Transverse colon (tissue), 4 donors: ENCODE measurements at regions not wholly inside any gene's neighbourhood (a gene's known extent, or its start where the extent isn't known, plus 50 kb on each side); places are given as distances from the start of the nearest gene placed in this dataset.

ENCODE experiments used
- EP300 ChIP-seq: sonication (generic); formaldehyde crosslinking; IDR thresholded peaks from one replicate; pipeline ENCODE4 v1.6.1; 2017; ENCODE audit warnings: antibody characterized with exemption, low read depth
- POLR2A ChIP-seq: fragments of 450-650 bp; IDR thresholded peaks from one replicate; pipeline ENCODE4 v1.6.1; 2016; ENCODE audit warnings: antibody characterized with exemption, mild to moderate bottlenecking, moderate library complexity
- POLR2AphosphoS5 ChIP-seq, 3 donors: sonication (generic); formaldehyde crosslinking; IDR thresholded peaks; one replicate each; pipeline ENCODE4 v1.6.1; 2016; ENCODE audit warnings: antibody characterized with exemption in 3 of 3
- TF ChIP-seq, protein P1 (sequence below), 5 experiments: fragments of 200-600 bp in 3 of 5; fragments of 450-650 bp in 2 of 5; sonication (generic) in 3 of 5; IDR thresholded peaks; 1 replicate in 2 of 5; 2 replicates in 3 of 5; pipeline ENCODE4 v1.5.1; 2016 to 2017; ENCODE audit warnings: antibody characterized with exemption in 5 of 5, inconsistent platforms in 3 of 5, mild to moderate bottlenecking in 2 of 5, moderate library complexity in 1 of 5

DNA sequence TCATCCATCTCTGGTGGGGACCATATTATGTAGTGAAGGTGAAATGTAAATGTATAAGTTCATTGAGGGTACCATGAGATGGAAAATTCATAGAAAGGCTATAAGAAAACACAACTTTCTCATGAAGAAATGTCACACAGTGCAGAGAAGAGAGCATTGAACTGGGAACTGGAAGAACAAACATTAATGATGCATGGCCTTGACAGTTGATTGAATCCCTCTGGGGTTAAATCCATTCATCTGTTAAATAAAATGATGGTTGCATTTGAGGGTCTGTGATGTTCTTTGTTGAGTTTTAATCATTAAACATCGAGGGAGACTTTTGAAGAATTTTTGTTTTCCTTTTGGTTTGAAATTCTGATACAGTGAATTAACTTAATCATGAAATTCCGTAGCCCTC is 1401.4 kb downstream of the FAM181B start:
- TF ChIP-seq POLR2AphosphoS5 (IDR thresholded peaks at IDR 0.05) (no peak), POLR2A (no peak), EP300 (no peak)
- TF ChIP-seq, protein P1, sequence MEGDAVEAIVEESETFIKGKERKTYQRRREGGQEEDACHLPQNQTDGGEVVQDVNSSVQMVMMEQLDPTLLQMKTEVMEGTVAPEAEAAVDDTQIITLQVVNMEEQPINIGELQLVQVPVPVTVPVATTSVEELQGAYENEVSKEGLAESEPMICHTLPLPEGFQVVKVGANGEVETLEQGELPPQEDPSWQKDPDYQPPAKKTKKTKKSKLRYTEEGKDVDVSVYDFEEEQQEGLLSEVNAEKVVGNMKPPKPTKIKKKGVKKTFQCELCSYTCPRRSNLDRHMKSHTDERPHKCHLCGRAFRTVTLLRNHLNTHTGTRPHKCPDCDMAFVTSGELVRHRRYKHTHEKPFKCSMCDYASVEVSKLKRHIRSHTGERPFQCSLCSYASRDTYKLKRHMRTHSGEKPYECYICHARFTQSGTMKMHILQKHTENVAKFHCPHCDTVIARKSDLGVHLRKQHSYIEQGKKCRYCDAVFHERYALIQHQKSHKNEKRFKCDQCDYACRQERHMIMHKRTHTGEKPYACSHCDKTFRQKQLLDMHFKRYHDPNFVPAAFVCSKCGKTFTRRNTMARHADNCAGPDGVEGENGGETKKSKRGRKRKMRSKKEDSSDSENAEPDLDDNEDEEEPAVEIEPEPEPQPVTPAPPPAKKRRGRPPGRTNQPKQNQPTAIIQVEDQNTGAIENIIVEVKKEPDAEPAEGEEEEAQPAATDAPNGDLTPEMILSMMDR (IDR thresholded peaks at IDR 0.05) = no peak
